PFSK-1 (cell line): ENCODE measurements at regions not wholly inside any gene's neighbourhood (a gene's known extent, or its start where the extent isn't known, plus 50 kb on each side); places are given as distances from the start of the nearest gene placed in this dataset.

Experiments used
- POLR2AphosphoS5 ChIP-seq: IDR thresholded peaks from 2 replicates; pipeline ENCODE4 v1.6.1; 2012; ENCODE audit warnings: low read depth, mild to moderate bottlenecking, control low read depth, low read length, moderate library complexity
- TAF1 ChIP-seq: IDR thresholded peaks from 2 replicates; pipeline ENCODE4 v1.6.1; 2012; ENCODE audit warnings: low read length, control low read depth, borderline replicate concordance; ENCODE audit not compliant: insufficient read depth
- TF ChIP-seq, protein P1 (sequence below), 2 experiments: IDR thresholded peaks; 2 replicates each; pipeline versions ENCODE4 v1.6.1 to v1.8.0; 2011 to 2012; ENCODE audit warnings: low read depth in 2 of 2, low read length in 2 of 2, control low read depth in 1 of 2, inconsistent platforms in 1 of 2, mild to moderate bottlenecking in 1 of 2, moderate library complexity in 1 of 2; ENCODE audit not compliant: insufficient read depth in 1 of 2

DNA sequence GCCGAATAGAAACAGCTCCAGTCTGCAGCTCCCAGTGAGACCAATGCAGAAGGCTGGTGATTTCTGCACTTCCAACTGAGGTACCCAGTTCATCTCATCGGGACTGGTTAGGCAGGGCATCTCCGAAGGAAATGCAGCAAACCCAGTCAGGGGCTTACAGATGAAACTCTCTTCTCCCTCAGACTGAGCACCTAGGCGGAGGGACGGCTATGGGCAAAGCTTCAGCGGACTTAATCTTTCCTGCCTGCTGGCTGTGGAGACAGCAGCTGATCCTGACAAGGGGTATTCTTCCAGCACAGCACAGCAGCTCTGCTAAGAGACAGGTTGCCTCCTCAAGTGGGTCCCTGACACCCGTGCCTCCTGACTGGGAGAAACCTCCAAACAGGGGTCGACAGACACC is 330.9 kb downstream of the DNAH5 start:
- TF ChIP-seq POLR2AphosphoS5 (no peak), TAF1 (no peak)
- TF ChIP-seq, protein P1, sequence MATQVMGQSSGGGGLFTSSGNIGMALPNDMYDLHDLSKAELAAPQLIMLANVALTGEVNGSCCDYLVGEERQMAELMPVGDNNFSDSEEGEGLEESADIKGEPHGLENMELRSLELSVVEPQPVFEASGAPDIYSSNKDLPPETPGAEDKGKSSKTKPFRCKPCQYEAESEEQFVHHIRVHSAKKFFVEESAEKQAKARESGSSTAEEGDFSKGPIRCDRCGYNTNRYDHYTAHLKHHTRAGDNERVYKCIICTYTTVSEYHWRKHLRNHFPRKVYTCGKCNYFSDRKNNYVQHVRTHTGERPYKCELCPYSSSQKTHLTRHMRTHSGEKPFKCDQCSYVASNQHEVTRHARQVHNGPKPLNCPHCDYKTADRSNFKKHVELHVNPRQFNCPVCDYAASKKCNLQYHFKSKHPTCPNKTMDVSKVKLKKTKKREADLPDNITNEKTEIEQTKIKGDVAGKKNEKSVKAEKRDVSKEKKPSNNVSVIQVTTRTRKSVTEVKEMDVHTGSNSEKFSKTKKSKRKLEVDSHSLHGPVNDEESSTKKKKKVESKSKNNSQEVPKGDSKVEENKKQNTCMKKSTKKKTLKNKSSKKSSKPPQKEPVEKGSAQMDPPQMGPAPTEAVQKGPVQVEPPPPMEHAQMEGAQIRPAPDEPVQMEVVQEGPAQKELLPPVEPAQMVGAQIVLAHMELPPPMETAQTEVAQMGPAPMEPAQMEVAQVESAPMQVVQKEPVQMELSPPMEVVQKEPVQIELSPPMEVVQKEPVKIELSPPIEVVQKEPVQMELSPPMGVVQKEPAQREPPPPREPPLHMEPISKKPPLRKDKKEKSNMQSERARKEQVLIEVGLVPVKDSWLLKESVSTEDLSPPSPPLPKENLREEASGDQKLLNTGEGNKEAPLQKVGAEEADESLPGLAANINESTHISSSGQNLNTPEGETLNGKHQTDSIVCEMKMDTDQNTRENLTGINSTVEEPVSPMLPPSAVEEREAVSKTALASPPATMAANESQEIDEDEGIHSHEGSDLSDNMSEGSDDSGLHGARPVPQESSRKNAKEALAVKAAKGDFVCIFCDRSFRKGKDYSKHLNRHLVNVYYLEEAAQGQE (IDR thresholded peaks at IDR 0.05; ENCODE audit: insufficient read depth in 1 of 2, low read depth in 2 of 2, low read length in 2 of 2), result no peak
